DMS53 treated with DMSO at 0.1 percent for 48 hours (cell line): ENCODE measurements at regions not wholly inside any gene's neighbourhood (a gene's known extent, or its start where the extent isn't known, plus 50 kb on each side); places are given as distances from the start of the nearest gene placed in this dataset.

Experiments used
- DNase-seq: peaks from one replicate; lab custom pipeline; 2025; ENCODE audit not compliant: unreplicated experiment; lab: John Stamatoyannopoulos, UW

- no peak for DNase-seq
Measured at GRCh38 chr11:134915881-134916280, 503.8 kb upstream of the B3GAT1 start.

DNA sequence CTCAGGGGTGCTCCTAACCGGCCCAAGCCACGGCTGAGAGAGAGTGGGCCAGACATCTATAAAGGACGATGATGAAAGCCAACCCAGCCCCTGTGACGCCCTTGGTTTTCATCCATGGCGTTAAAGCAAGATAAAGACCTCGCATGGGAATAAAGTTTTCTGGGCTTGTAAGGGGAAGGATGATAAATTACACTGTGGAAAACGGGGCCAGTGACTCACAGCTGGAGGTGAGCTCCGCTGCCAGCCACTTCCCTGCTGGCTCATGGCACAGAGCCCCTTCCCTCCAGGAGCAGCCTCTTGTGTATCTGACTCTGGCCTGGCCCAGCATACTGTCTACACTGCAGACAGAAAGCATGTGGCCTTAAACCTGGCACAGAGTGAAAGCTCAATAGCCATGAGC, 503.2 kb upstream of the B3GAT1 start:
- no peak for DNase-seq

- DNase-seq = no peak
Measured at GRCh38 chr11:134913999-134914590, 502.1 kb upstream of the B3GAT1 start.

GRCh38 chr11:134913391-134913790, 501.3 kb upstream of the B3GAT1 start:
- DNase-seq = no peak

DNA sequence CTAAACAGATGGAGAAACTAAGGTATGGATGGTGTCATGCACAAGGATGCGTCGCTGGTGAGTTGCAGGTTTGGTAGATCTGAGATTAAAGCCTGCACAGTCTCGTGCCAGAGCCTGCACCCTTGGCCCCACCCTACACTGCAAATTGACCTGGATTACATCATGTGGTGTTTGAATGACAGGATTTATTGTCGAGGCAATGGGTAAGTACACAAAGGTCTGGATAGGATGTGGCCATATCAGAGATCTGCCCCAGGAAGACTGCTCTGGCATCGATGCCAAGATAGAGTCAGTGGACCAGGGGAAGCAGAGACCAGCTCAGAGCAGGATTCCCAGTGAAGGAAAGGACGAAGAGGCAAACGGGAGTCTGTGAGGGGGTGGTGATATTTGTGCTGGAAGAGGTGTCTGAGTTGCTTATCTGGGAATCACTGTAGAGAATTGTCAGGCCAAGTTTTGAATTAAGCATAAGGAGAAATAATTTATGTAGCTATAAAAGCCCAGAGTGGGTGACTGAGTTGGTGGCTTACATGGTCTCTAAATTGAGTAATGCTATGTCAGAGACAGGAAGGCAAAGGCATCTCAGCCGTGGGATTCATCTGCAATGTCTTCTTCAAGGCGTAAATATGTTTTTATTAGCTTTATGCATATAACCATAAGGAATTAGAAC, 499.6 kb upstream of the B3GAT1 start:
- DNase-seq = peak; percentile 84

- DNase-seq = no peak
Measured at GRCh38 chr11:134908583-134908982, 496.5 kb upstream of the B3GAT1 start.

- no peak for DNase-seq
Measured at GRCh38 chr11:134907636-134908035, 495.6 kb upstream of the B3GAT1 start.

- no peak for DNase-seq
Measured at GRCh38 chr11:134906356-134906955, 494.4 kb upstream of the B3GAT1 start.

DNA sequence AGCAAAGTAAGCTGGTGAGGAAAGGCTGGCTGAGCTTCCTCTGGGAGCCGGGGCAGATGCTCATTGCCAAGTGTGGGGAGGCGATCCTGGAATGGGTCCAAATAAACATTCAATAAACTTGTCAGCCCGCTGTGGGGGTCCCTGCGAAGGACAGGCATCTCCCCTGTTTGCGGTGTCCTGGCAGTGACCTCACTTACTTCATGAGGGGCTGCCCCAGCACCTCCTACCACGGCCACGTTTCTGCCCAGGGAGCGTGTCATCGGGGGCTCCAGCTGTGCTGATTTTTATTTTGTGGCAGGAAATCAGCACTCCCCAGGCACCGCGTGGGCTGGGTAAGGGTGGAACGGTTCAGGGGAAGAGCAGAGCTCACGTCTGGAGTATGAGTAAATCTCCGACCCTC, 493.9 kb upstream of the B3GAT1 start:
- peak; percentile 27 for DNase-seq

- DNase-seq = peak; percentile 42
Measured at GRCh38 chr11:134905517-134905916, 493.5 kb upstream of the B3GAT1 start.

GRCh38 chr11:134904103-134904790, 492.2 kb upstream of the B3GAT1 start:
- no peak for DNase-seq

- no peak for DNase-seq
Measured at GRCh38 chr11:134901955-134902918, 490.2 kb upstream of the B3GAT1 start.

- no peak for DNase-seq
Measured at GRCh38 chr11:134901542-134901941, 489.5 kb upstream of the B3GAT1 start.

- DNase-seq = no peak
Measured at GRCh38 chr11:134893810-134894685, 482.0 kb upstream of the B3GAT1 start.

DNA sequence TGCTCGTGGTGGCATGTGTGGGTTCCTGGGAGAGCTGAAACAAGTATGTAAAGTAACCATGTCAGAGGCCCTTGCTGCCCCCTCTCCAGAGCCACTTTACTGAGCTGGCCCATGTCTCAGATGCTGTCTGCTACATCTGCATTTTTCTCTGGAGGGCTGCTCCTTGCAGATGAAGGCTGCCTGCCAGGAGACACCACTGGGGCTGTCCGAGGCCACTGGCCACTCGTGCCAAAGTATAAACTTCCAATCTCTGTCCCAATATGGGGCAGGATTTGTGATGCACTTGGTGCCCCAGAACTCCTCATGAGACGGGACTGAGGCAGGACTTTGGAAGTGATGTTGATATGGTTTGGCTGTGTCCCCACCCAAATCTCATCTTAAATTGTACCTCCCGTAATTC, 478.4 kb upstream of the B3GAT1 start:
- DNase-seq = no peak

- no peak for DNase-seq
Measured at GRCh38 chr11:134889832-134890231, 477.8 kb upstream of the B3GAT1 start.

GRCh38 chr11:134888821-134889220, 476.8 kb upstream of the B3GAT1 start:
- DNase-seq = no peak

- DNase-seq = no peak
Measured at GRCh38 chr11:134887896-134888295, 475.9 kb upstream of the B3GAT1 start.

GRCh38 chr11:134883484-134883883, 471.4 kb upstream of the B3GAT1 start:
- no peak for DNase-seq
